ENCODE measurements at regions not wholly inside any gene's neighbourhood (a gene's known extent, or its start where the extent isn't known, plus 50 kb on each side); places are given as distances from the start of the nearest gene placed in this dataset.

- no peak for DNase-seq (ENCODE audit: low spot score)
These were observed 53.1 kb upstream of the CHST15 start for GRCh38 chr10:124146483-124146882.

- DNase-seq (ENCODE audit: low spot score) = no peak
These were observed 51.9 kb upstream of the CHST15 start for GRCh38 chr10:124145109-124145870.

GRCh38 chr10:124144536-124144935 lies 51.1 kb upstream of the CHST15 start:
- no peak for DNase-seq (ENCODE audit: low spot score)

GRCh38 chr10:124143721-124144120 lies 50.3 kb upstream of the CHST15 start:
- no peak for DNase-seq (ENCODE audit: low spot score)
